Naive B cell (primary cell): ENCODE measurements at regions not wholly inside any gene's neighbourhood (a gene's known extent, or its start where the extent isn't known, plus 50 kb on each side); places are given as distances from the start of the nearest gene placed in this dataset.

ENCODE experiments used
- ATAC-seq, 2 donors: fragments of 150-1000 bp; cut with Tn5 transposase; 2 replicates each; pipeline ENCODE4 v1.10.0; 2021; ENCODE audit warnings: low read depth in 2 of 2, mild to moderate bottlenecking in 2 of 2, moderate library complexity in 2 of 2
- DNase-seq: peaks from one replicate; pipeline ENCODE4 v3.0.0; 2022
- H3K27ac Mint-ChIP-seq, 6 donors: one replicate each; pipeline ENCODE4 v1.8.0; 2020 to 2022; ENCODE audit warnings: mild to moderate bottlenecking in 6 of 6, mixed read lengths in 6 of 6, moderate library complexity in 5 of 6, inconsistent platforms in 2 of 6
- H3K27me3 Mint-ChIP-seq, 3 donors: one replicate each; pipeline ENCODE4 v1.8.0; 2021 to 2022; ENCODE audit warnings: mixed read lengths in 3 of 3, mild to moderate bottlenecking in 1 of 3
- H3K36me3 Mint-ChIP-seq, 2 donors: one replicate each; pipeline ENCODE4 v1.8.0; 2020 to 2022; ENCODE audit warnings: mixed read lengths in 2 of 2, inconsistent platforms in 1 of 2, mild to moderate bottlenecking in 1 of 2
- H3K4me1 Mint-ChIP-seq, 3 donors: one replicate each; pipeline ENCODE4 v1.8.0; 2020 to 2022; ENCODE audit warnings: mixed read lengths in 3 of 3, inconsistent platforms in 1 of 3, mild to moderate bottlenecking in 1 of 3, moderate library complexity in 1 of 3
- H3K4me3 Mint-ChIP-seq, 8 donors: one replicate each; pipeline ENCODE4 v1.8.0; 2020 to 2022; ENCODE audit warnings: mild to moderate bottlenecking in 8 of 8, mixed read lengths in 8 of 8, moderate library complexity in 8 of 8, inconsistent platforms in 2 of 8
- H3K9me3 Mint-ChIP-seq, 7 donors: one replicate each; pipeline ENCODE4 v1.8.0; 2020 to 2022; ENCODE audit warnings: mixed read lengths in 7 of 7, mild to moderate bottlenecking in 5 of 7, inconsistent platforms in 2 of 7, moderate library complexity in 1 of 7

- Mint-ChIP-seq H3K27ac (no peak overlapping the region), H3K36me3 (peaks cover 0 to 6% of the 10 kb centered on the region in 2 donors), H3K4me3 (no peak overlapping the region), H3K27me3 (no peaks in the 10 kb centered on the region), H3K9me3 (peaks cover 0 to 18% (median 7%) of the 10 kb centered on the region in 7 donors), H3K4me1 (peaks cover 0 to 7% (median 6%) of the 10 kb centered on the region in 3 donors)
- ATAC-seq (no peak), DNase-seq (no peak)
Measured at GRCh38 chr2:133737242-133737993, 169.2 kb upstream of the NCKAP5 start.

- Mint-ChIP-seq H3K27ac (no peak overlapping the region), H3K4me1 (peaks cover 0 to 7% (median 6%) of the 10 kb centered on the region in 3 donors), H3K4me3 (no peak overlapping the region), H3K9me3 (peaks cover 0 to 11% (median 6%) of the 10 kb centered on the region in 7 donors), H3K27me3 (no peaks in the 10 kb centered on the region), H3K36me3 (peaks cover 0 to 6% of the 10 kb centered on the region in 2 donors)
- DNase-seq (no peak), ATAC-seq (no peak)
Measured at GRCh38 chr2:133739039-133739438, 170.8 kb upstream of the NCKAP5 start.

- H3K9me3 Mint-ChIP-seq, result peaks cover 0 to 11% (median 4%) of the 10 kb centered on the region in 7 donors
- no peaks in the 10 kb centered on the region for H3K27me3 Mint-ChIP-seq
- no peak overlapping the region for H3K4me3 Mint-ChIP-seq
- ATAC-seq (no peak), DNase-seq (no peak)
- no peaks in the 10 kb centered on the region for H3K36me3 Mint-ChIP-seq
- no peak overlapping the region for H3K27ac Mint-ChIP-seq
- peaks cover 0 to 7% (median 6%) of the 10 kb centered on the region in 3 donors for H3K4me1 Mint-ChIP-seq
Measured at GRCh38 chr2:133740500-133740899, 172.2 kb upstream of the NCKAP5 start.

- no peak overlapping the region for H3K4me3 Mint-ChIP-seq
- ATAC-seq (no peak), DNase-seq (no peak)
- no peaks in the 10 kb centered on the region for H3K36me3 Mint-ChIP-seq
- peaks cover 0 to 10% (median 5%) of the 10 kb centered on the region in 3 donors for H3K27me3 Mint-ChIP-seq
- H3K27ac Mint-ChIP-seq, result no peak overlapping the region
- H3K4me1 Mint-ChIP-seq, result no peaks in the 10 kb centered on the region
- H3K9me3 Mint-ChIP-seq, result peaks cover 0 to 3% (median 0%) of the 10 kb centered on the region in 7 donors
Measured at GRCh38 chr2:133748007-133748700, 179.9 kb upstream of the NCKAP5 start.

GRCh38 chr2:133753665-133754064 is 185.4 kb upstream of the NCKAP5 start:
- H3K27ac Mint-ChIP-seq, result no peak overlapping the region
- H3K9me3 Mint-ChIP-seq, result peaks cover 0 to 1% (median 0%) of the 10 kb centered on the region in 7 donors
- no peaks in the 10 kb centered on the region for H3K36me3 Mint-ChIP-seq
- H3K4me3 Mint-ChIP-seq, result no peak overlapping the region
- no peak for DNase-seq
- no peaks in the 10 kb centered on the region for H3K4me1 Mint-ChIP-seq
- H3K27me3 Mint-ChIP-seq, result peaks cover 8 to 13% (median 10%) of the 10 kb centered on the region in 3 donors
- ATAC-seq, result no peak

GRCh38 chr2:133755480-133756300 is 187.4 kb upstream of the NCKAP5 start:
- ATAC-seq (no peak), DNase-seq (no peak)
- Mint-ChIP-seq H3K27me3 (peaks cover 4 to 17% (median 8%) of the 10 kb centered on the region in 3 donors), H3K9me3 (peaks cover 0 to 1% (median 0%) of the 10 kb centered on the region in 7 donors), H3K4me1 (no peaks in the 10 kb centered on the region), H3K27ac (no peak overlapping the region), H3K36me3 (no peaks in the 10 kb centered on the region), H3K4me3 (no peak overlapping the region)

GRCh38 chr2:133756833-133757232 is 188.6 kb upstream of the NCKAP5 start:
- DNase-seq (no peak), ATAC-seq (no peak)
- H3K27me3 Mint-ChIP-seq, result peaks cover 1 to 19% (median 8%) of the 10 kb centered on the region in 3 donors

GRCh38 chr2:133760376-133760775 is 192.1 kb upstream of the NCKAP5 start:
- ATAC-seq (no peak), DNase-seq (no peak)
- Mint-ChIP-seq H3K9me3 (peaks cover 0 to 5% (median 0%) of the 10 kb centered on the region in 7 donors), H3K27me3 (peaks cover 8 to 15% (median 11%) of the 10 kb centered on the region in 3 donors), H3K36me3 (no peaks in the 10 kb centered on the region), H3K4me1 (no peaks in the 10 kb centered on the region), H3K4me3 (no peak overlapping the region), H3K27ac (no peak overlapping the region)

More at GRCh38 chr2:133756833-133757232, 188.6 kb upstream of the NCKAP5 start:
- no peaks in the 10 kb centered on the region for H3K4me1 Mint-ChIP-seq
- H3K36me3 Mint-ChIP-seq, result no peaks in the 10 kb centered on the region
- no peak overlapping the region for H3K4me3 Mint-ChIP-seq
- peaks cover 0 to 1% (median 0%) of the 10 kb centered on the region in 7 donors for H3K9me3 Mint-ChIP-seq
- no peak overlapping the region for H3K27ac Mint-ChIP-seq

GRCh38 chr2:133765658-133766057 is 197.4 kb upstream of the NCKAP5 start:
- no peak for ATAC-seq
- H3K9me3 Mint-ChIP-seq, result peaks cover 0 to 8% (median 0%) of the 10 kb centered on the region in 7 donors
- no peaks in the 10 kb centered on the region for H3K4me1 Mint-ChIP-seq
- H3K27ac Mint-ChIP-seq, result no peak overlapping the region
- no peaks in the 10 kb centered on the region for H3K36me3 Mint-ChIP-seq
- H3K4me3 Mint-ChIP-seq, result no peak overlapping the region
- no peak for DNase-seq
- H3K27me3 Mint-ChIP-seq, result peaks cover 2 to 23% (median 7%) of the 10 kb centered on the region in 3 donors

- Mint-ChIP-seq H3K27ac (no peak overlapping the region), H3K27me3 (peaks cover 0 to 23% (median 7%) of the 10 kb centered on the region in 3 donors), H3K36me3 (no peaks in the 10 kb centered on the region), H3K9me3 (peaks cover 0 to 8% (median 0%) of the 10 kb centered on the region in 7 donors), H3K4me1 (no peaks in the 10 kb centered on the region), H3K4me3 (no peak overlapping the region)
- DNase-seq (no peak), ATAC-seq (no peak)
Measured at GRCh38 chr2:133766164-133766832, 198.0 kb upstream of the NCKAP5 start.

GRCh38 chr2:133768256-133768655 is 200.0 kb upstream of the NCKAP5 start:
- Mint-ChIP-seq H3K4me1 (no peaks in the 10 kb centered on the region), H3K9me3 (peaks cover 0 to 8% (median 0%) of the 10 kb centered on the region in 7 donors), H3K36me3 (no peaks in the 10 kb centered on the region), H3K27me3 (peaks cover 0 to 17% (median 7%) of the 10 kb centered on the region in 3 donors), H3K4me3 (no peak overlapping the region), H3K27ac (no peak overlapping the region)
- DNase-seq (no peak), ATAC-seq (no peak)

GRCh38 chr2:133768658-133769435 is 200.6 kb upstream of the NCKAP5 start:
- Mint-ChIP-seq H3K4me1 (no peaks in the 10 kb centered on the region), H3K9me3 (peaks cover 0 to 3% (median 0%) of the 10 kb centered on the region in 7 donors), H3K27me3 (peaks cover 0 to 12% (median 7%) of the 10 kb centered on the region in 3 donors), H3K27ac (no peak overlapping the region), H3K4me3 (no peak overlapping the region), H3K36me3 (no peaks in the 10 kb centered on the region)
- DNase-seq (no peak), ATAC-seq (no peak)
